RCC 7860 (cell line): ENCODE measurements at regions not wholly inside any gene's neighbourhood (a gene's known extent, or its start where the extent isn't known, plus 50 kb on each side); places are given as distances from the start of the nearest gene placed in this dataset.
"Not testable (repeated sequence)": the region's sequence is repeated elsewhere in the genome, so short reads cannot be mapped to it uniquely, and the experiment has no call there.

Source experiments
- DNase-seq: peaks from one replicate; pipeline ENCODE4 v3.0.0-alpha.2; 2015; ENCODE audit warnings: low spot score
- FAIRE-seq: peaks from 2 replicates; lab custom pipeline; 2012; peaks lifted over from hg19 to GRCh38; lab: Jason Lieb, UNC

- FAIRE-seq, DNase-seq: not testable (repeated sequence)
These were observed 100.9 kb upstream of the SPDYE9 start for GRCh38 chr7:73186589-73187309.

GRCh38 chr7:73176813-73177212 lies 91.0 kb upstream of the SPDYE9 start:
- FAIRE-seq, DNase-seq: not testable (repeated sequence)

- not testable (repeated sequence) for FAIRE-seq, DNase-seq
These were observed 89.5 kb upstream of the SPDYE9 start for GRCh38 chr7:73175322-73175721.

- DNase-seq, FAIRE-seq: not testable (repeated sequence)
These were observed 85.1 kb upstream of the SPDYE9 start for GRCh38 chr7:73170902-73171301.

- FAIRE-seq, DNase-seq: not testable (repeated sequence)
These were observed 84.6 kb upstream of the SPDYE9 start for GRCh38 chr7:73170415-73170814.

GRCh38 chr7:73166152-73166551 lies 80.3 kb upstream of the SPDYE9 start:
- not testable (repeated sequence) for FAIRE-seq, DNase-seq

- FAIRE-seq, DNase-seq: not testable (repeated sequence)
These were observed 76.8 kb upstream of the SPDYE9 start for GRCh38 chr7:73162680-73163079.

- DNase-seq, FAIRE-seq: not testable (repeated sequence)
These were observed 75.9 kb upstream of the SPDYE9 start for GRCh38 chr7:73161727-73162126.

- peak; percentile 25 for FAIRE-seq
- DNase-seq = not testable (repeated sequence)
These were observed 71.4 kb upstream of the SPDYE9 start for GRCh38 chr7:73157169-73157661.

- FAIRE-seq, DNase-seq: not testable (repeated sequence)
These were observed 70.8 kb upstream of the SPDYE9 start for GRCh38 chr7:73156510-73157168.

GRCh38 chr7:73154586-73155038 lies 68.8 kb upstream of the SPDYE9 start:
- not testable (repeated sequence) for FAIRE-seq
- peak; percentile 41 for DNase-seq

GRCh38 chr7:73153921-73154585 lies 68.2 kb upstream of the SPDYE9 start:
- DNase-seq, FAIRE-seq: not testable (repeated sequence)

- not testable (repeated sequence) for FAIRE-seq, DNase-seq
These were observed 62.7 kb upstream of the SPDYE9 start for GRCh38 chr7:73148570-73148969.

- FAIRE-seq, DNase-seq: not testable (repeated sequence)
These were observed 61.8 kb upstream of the SPDYE9 start for GRCh38 chr7:73147681-73148080.

GRCh38 chr7:73143993-73144392 lies 58.2 kb upstream of the SPDYE9 start:
- DNase-seq, FAIRE-seq: not testable (repeated sequence)

GRCh38 chr7:73137922-73138321 lies 52.1 kb upstream of the SPDYE9 start:
- not testable (repeated sequence) for DNase-seq, FAIRE-seq
